ENCODE measurements at regions not wholly inside any gene's neighbourhood (a gene's known extent, or its start where the extent isn't known, plus 50 kb on each side); places are given as distances from the start of the nearest gene placed in this dataset.
"Not testable (repeated sequence)": the region's sequence is repeated elsewhere in the genome, so short reads cannot be mapped to it uniquely, and the experiment has no call there.

- H3K36me3 ChIP-seq (ENCODE audit: control insufficient read depth, insufficient read depth, low read length): no peaks in the 10 kb centered on the region
- POLR2A ChIA-PET: no interaction called here
- peak; percentile 21 for DNase-seq (ENCODE audit: low read depth)
- H3K4me3 ChIP-seq (ENCODE audit: low read depth, low read length): no peak overlapping the region
- CTCF ChIA-PET: interaction anchor here (2.0 kb wide), 1 partner anchor 185 kb away, joined by 6 read pairs; no protein-coding TSS in a partner anchor
- no peak for TF ChIP-seq CTCF (IDR thresholded peaks at IDR 0.05; ENCODE audit: insufficient read depth, low read depth, low read length)
- peaks cover 4% of the 10 kb centered on the region for H3K27me3 ChIP-seq (ENCODE audit: control insufficient read depth, insufficient read depth, low read length)
Measured at GRCh38 chr11:44470854-44471253, 94.6 kb upstream of the CD82 start.

GRCh38 chr11:44471603-44472002 lies 93.9 kb upstream of the CD82 start:
- no peak for TF ChIP-seq CTCF (IDR thresholded peaks at IDR 0.05; ENCODE audit: insufficient read depth, low read depth, low read length)
- Histone ChIP-seq H3K27me3 (ENCODE audit: control insufficient read depth, insufficient read depth, low read length) (peaks cover 4% of the 10 kb centered on the region; the same call in 1 of the 2 replicates), H3K4me3 (ENCODE audit: low read depth, low read length) (no peak overlapping the region), H3K36me3 (ENCODE audit: control insufficient read depth, insufficient read depth, low read length) (no peaks in the 10 kb centered on the region)
- DNase-seq (ENCODE audit: low read depth): no peak
- ChIA-PET POLR2A (no interaction called here), CTCF (interaction anchor here (2.0 kb wide), 1 partner anchor 185 kb away, joined by 6 read pairs; no protein-coding TSS in a partner anchor)

- POLR2A ChIA-PET: no interaction called here
- Histone ChIP-seq H3K36me3 (ENCODE audit: control insufficient read depth, insufficient read depth, low read length) (no peaks in the 10 kb centered on the region), H3K4me3 (ENCODE audit: low read depth, low read length) (no peak overlapping the region), H3K27me3 (ENCODE audit: control insufficient read depth, insufficient read depth, low read length) (peaks cover 4% of the 10 kb centered on the region; the same call in 1 of the 2 replicates)
- CTCF ChIA-PET: no interaction called here
- no peak for TF ChIP-seq CTCF (IDR thresholded peaks at IDR 0.05; ENCODE audit: insufficient read depth, low read depth, low read length)
- DNase-seq (ENCODE audit: low read depth): no peak
Measured at GRCh38 chr11:44472916-44473315, 92.5 kb upstream of the CD82 start.

GRCh38 chr11:44474702-44475101 lies 90.8 kb upstream of the CD82 start:
- Histone ChIP-seq H3K4me3 (ENCODE audit: low read depth, low read length) (no peak overlapping the region), H3K27me3 (ENCODE audit: control insufficient read depth, insufficient read depth, low read length) (peaks cover 4% of the 10 kb centered on the region; the same call in 1 of the 2 replicates), H3K36me3 (ENCODE audit: control insufficient read depth, insufficient read depth, low read length) (no peaks in the 10 kb centered on the region)
- CTCF ChIA-PET: interaction anchor here (1.4 to 1.6 kb wide), 2 partner anchors 10 to 341 kb away, joined by 4 to 5 read pairs; no protein-coding TSS in a partner anchor
- DNase-seq (ENCODE audit: low read depth): no peak
- no peak for TF ChIP-seq CTCF (IDR thresholded peaks at IDR 0.05; ENCODE audit: insufficient read depth, low read depth, low read length)
- POLR2A ChIA-PET: no interaction called here

GRCh38 chr11:44475114-44475686 lies 90.3 kb upstream of the CD82 start:
- ChIA-PET POLR2A (no interaction called here), CTCF (interaction anchor here (1.6 kb wide), 1 partner anchor 9 kb away, joined by 5 read pairs; no protein-coding TSS in a partner anchor)
- no peaks in the 10 kb centered on the region for H3K36me3 ChIP-seq (ENCODE audit: control insufficient read depth, insufficient read depth, low read length)
- DNase-seq (ENCODE audit: low read depth): no peak
- H3K4me3 ChIP-seq (ENCODE audit: low read depth, low read length): no peak overlapping the region
- TF ChIP-seq CTCF (IDR thresholded peaks at IDR 0.05; ENCODE audit: insufficient read depth, low read depth, low read length): no peak
- peaks cover 4% of the 10 kb centered on the region; the same call in 1 of the 2 replicates for H3K27me3 ChIP-seq (ENCODE audit: control insufficient read depth, insufficient read depth, low read length)

- H3K36me3 ChIP-seq (ENCODE audit: control insufficient read depth, insufficient read depth, low read length); H3K4me3 ChIP-seq (ENCODE audit: low read depth, low read length); H3K27me3 ChIP-seq (ENCODE audit: control insufficient read depth, insufficient read depth, low read length); DNase-seq (ENCODE audit: low read depth); POLR2A ChIA-PET: not testable (repeated sequence)
- CTCF ChIA-PET: interaction anchor here (1.1 kb wide), 1 partner anchor 10 kb away, joined by 3 read pairs; no protein-coding TSS in a partner anchor
Measured at GRCh38 chr11:44482338-44482737, 83.1 kb upstream of the CD82 start.
